ENCODE measurements at regions not wholly inside any gene's neighbourhood (a gene's known extent, or its start where the extent isn't known, plus 50 kb on each side); places are given as distances from the start of the nearest gene placed in this dataset.
"Not testable (repeated sequence)": the region's sequence is repeated elsewhere in the genome, so short reads cannot be mapped to it uniquely, and the experiment has no call there.

DNA sequence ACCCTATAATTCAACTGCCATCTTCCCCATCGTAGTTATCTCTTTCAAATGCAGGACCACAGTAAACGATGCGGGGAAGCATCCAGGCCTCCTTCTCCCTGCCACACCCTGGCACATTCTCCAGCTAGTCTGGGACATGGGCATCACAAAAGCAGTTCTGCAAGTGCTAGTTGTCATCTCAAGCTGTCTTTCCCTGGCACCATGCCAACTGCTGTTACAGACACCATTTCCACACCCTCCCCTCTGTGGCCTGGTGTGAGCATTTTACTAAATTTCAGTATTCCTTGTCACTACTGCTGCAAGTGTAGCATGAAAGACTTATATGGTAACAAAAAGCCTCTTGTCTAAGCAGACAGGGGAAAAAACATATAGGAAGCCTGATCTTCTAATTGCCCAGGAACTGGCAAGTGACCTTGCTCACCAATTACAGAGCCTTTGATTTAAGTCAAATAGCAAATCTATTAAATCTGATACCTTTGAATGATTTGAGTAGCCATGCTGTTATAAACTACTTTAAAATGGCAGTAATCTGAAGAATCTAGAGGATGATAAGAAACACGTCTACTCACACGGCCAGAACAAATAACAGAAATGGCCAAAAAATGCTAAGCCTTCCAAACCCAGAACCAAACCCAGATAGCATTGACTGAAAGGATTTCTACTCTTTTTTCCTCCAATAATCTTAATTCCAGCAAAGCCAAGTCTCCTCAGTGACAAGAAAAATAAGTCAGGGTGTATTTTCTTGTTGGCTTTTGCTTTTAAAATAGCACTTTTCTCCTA is 179.0 kb downstream of the NUFIP1 start:
- DNase-seq, result no peak

DNA sequence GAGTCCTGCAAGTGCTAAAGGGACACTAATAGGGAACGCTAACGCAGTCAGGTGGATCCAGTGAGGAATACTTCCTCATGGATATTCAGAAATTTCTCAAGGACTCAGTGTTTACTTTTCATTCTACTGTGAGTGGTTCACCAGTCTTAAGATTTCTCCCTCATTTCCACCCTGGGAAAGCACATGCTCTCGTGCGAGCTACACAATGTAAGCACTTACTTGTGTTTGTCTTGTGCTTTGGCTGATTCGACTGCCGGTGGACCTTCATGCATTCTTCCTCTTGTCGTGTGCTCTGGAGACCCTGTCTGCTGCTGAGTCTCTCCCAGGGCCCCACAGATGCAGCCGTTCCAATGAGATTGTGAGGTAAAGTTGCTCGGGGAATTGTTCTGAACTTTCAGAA is 180.1 kb downstream of the NUFIP1 start:
- DNase-seq, result no peak

DNA sequence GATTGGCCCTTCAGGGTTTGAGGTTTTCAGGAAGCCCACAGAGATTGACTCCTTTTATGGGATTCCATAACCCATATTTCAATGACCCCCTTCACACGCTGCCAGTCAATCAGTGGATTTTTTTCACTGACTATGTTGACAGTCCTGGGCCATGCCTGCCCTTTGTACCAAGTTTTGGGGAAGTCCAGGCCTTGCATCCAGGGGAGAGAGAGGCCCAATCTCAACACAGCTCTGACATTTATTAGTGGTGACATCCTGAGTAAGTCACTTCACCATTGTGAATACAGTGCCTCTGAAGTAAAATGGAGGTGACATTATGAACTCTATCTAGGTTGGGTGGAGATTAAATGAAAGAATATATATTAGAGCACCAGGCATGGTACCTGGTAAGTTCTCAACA is 181.1 kb downstream of the NUFIP1 start:
- no peak for DNase-seq

GRCh38 chr13:44807449-44808034 is 181.7 kb downstream of the NUFIP1 start:
- DNase-seq, result no peak

- no peak for DNase-seq
Measured at GRCh38 chr13:44806826-44807225, 182.4 kb downstream of the NUFIP1 start.

DNA sequence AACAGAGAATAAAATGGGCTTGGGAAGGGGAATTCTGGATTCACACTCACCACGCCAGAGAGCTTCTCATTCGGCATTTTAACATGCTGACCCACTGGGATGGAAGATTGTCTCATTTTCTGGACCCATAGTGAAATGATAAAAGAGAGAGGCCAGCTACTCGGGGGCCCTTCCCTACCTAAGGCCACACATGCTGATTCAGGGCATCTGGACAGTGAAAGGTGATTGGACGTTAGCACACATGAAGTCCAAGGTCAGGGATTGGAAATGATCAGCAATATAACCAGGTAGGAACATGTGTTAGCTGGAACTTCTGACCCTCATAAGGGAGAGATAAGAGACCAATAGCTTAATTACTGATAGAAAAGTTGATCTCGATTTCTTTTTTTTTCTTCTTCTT is 183.7 kb downstream of the NUFIP1 start:
- DNase-seq, result no peak

DNA sequence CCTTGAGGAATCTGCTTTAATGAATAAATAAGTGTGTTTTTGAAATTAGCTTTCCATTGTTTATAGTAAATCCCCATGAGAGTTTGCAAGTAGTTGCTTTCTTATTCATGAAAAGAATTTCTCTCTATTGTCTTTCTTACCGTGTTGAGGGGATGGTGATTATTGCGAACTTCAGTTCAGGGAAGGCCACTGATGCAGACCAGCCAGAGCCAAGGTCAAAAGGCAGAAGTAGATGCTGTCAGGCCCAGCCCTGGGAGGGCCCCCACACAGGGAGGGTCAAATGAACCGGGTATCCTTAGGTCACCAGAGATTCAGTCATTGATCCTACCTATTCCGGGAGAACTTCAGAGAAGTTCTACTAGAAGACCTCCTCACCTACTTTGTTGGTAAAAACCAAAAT is 185.9 kb downstream of the NUFIP1 start:
- no peak for DNase-seq

- DNase-seq, result no peak
Measured at GRCh38 chr13:44802491-44802890, 186.8 kb downstream of the NUFIP1 start.

DNA sequence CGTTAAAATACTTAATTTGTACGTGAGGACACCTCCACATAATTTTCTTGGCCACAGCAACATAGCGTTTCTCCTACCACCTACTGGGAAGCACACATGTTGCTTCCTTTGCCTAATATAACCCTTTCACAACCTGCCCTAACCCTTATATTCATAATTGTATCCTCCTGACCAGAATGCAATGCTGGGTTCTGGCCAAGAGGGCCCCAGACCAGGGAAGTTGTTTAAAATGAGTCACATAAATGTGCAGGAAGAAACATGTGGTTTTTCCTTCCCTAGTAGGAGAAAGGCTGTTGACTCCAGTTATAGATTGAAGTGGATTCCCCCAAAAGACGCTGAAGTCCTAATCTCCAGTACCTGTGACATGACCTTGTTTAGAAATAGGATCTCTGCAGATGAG is 187.3 kb downstream of the NUFIP1 start:
- no peak for DNase-seq

DNA sequence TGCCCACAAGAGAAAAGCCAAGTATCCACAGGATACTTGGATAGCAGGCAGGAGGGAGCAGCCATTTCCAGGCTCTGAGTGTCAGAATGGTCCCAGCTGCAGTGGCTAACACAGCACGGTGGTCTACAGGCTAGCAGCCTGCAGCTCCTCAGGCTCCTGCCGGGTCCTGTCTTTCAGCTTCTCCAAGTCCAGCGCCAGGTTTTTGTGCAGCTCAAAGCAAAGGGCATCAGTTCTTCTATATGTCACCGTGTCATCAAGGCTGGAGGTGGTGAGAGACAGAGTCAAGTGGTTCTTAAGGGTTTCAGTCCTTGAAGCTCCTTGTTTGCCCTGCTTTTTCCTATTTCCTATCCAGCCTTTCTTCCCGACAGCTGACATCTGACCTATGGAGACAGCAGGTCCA is 188.6 kb downstream of the NUFIP1 start:
- DNase-seq, result no peak

GRCh38 chr13:44797685-44798084 is 191.6 kb downstream of the NUFIP1 start:
- no peak for DNase-seq

GRCh38 chr13:44796597-44797490 is 192.4 kb downstream of the NUFIP1 start:
- no peak for DNase-seq

DNA sequence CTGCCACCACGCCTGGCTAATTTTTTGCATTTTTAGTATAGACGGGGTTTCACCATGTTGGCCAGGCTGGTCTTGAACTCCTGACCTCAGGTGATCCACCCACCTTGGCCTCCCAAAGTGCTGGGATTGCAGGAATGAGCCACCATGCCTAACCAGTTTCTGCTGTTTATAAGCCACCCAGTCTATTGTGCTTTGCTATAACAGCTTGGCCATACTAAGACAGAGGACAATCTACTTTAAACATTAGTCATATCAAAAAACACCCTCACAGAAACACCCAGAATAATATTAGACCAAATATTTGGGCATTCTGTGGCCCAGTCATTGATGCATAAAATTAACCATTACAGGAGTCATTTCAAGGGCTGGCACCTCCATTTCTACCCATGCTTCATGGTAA is 193.2 kb downstream of the NUFIP1 start:
- not testable (repeated sequence) for DNase-seq

DNA sequence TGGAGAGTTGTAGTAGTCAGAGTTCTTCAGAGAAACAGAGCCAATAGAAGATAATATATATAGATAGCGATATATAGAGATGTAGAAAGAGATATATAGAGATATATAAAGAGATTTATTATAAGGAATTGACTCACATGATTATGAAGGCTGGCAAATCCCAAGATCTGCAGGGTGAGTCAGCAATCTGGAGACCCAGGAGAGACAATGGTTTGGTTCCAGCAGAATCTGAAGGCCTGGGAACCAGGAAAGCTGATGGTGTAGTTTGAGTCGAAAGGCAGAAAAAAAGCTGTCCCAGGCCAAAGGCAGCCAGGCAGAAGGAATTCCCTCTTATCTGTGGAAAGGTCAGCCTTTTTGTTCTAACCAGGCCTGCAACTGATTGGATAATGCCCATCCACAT is 194.1 kb downstream of the NUFIP1 start:
- no peak for DNase-seq

- DNase-seq, result no peak
Measured at GRCh38 chr13:44792096-44792495, 197.2 kb downstream of the NUFIP1 start.

DNA sequence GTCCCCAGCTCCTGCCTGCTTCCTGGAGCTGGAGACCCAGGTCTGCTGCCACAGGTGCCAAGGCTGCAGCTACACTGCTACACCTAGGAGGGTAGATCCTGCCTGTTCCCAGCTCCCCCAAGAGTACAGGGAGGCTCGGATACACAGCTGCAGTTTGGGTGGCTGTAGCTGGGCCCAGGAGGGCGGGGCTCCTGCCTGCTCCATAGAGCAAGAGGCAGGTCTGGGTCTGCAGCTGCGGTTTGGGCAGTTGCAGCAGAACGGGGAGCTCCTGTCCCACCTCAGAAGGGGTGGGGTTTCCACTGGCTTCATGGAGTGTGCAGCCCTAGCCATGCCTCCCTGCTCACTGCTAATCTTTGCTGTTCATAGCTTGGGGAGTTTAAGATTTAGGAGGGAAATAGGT is 199.0 kb downstream of the NUFIP1 start:
- DNase-seq, result no peak

DNA sequence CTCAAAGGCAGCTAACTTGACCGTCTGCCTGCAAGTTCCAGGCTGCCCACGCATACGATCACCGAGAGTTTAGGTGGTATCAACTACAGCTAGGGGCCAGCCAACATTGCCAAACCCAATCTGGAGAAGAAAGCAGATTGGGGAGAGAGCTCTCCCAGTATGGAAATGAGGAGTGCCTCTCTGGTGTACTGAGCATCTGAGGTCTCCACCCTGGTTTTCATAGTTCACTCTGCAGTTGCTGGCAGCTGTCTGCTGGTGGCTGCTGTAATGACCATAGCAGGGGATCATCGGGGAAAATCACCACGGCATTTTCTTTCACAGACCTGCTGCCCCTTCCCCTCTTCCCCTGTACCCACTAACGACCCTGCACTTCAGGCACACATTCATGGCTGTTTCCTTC is 201.7 kb downstream of the NUFIP1 start:
- no peak for DNase-seq

DNA sequence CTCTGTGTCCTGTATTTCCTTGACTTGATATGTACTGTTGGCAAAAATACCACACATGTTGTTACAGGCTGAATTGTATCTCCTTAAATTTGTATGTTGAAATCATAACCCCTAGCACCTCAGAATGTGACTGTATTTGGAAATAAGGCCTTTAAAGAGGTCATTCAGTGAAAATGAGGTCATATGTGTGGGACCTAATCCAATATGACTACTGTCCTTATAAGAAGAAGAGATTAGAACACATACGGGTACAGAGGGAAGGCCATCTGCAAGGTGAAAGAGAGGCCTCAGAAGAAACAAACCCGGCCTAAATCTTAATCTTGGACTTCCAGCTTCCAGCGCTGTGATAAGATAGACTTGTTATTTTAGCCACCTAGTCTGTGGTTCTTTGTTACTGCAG is 202.5 kb downstream of the NUFIP1 start:
- DNase-seq, result no peak

DNA sequence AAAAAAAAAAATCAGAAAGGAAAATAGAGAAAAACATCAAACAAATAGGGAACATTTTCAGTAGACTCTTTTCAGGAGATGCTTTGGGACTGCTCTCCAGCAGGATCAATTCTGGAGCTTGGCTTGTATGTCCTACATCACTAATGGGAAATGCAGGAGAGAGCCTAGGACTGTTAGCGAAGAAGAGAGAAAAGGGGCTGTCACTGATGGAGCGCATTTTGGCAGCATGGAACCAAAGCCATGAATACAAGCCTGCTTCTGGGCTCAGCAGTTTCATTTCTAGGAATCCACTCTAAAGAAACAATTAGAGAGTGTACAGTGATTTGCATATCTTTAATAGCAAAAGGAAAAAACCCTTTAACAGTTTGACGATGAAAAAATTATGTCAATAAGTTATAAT is 203.9 kb downstream of the NUFIP1 start:
- DNase-seq, result no peak

- DNase-seq, result no peak
Measured at GRCh38 chr13:44784708-44785080, 204.6 kb downstream of the NUFIP1 start.

DNA sequence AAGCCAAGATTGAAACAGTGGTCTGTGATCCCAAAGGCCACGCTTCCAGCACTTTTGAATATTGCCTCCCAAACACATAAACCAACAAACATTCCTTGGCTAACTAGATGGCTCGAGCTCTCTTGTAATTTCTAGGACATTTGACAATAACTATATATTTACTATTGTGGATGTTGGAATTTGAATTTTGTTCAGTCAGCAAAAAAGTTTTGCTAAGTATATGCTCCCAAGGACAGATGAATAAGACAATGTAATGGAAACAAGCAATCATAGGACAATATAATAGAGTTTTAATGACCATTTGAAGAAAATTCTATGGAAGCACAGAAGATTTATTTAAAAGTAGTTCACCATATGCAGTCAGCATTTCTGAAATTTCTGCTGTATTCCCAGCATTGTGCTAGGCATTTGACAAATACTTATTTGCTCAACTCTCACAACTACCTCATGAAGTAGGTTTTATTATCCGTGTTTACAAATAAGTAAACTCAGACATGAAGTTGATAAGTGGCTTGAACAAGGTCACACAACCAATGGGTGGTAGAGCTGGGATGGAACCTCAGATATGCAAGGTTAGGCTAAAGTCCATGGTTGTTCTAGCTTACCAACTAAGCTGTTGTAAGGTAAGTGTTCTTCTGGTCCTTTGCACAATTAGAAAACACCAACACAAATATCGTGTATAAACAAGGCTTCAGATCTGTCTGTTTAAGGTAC is 205.1 kb downstream of the NUFIP1 start:
- no peak for DNase-seq

GRCh38 chr13:44780591-44781280 is 204.6 kb upstream of the TSC22D1 start:
- DNase-seq, result no peak

Measured in activated CD8-positive, alpha-beta memory T cell treated with anti-CD3 and anti-CD28 coated beads for 24 hours (primary cell).